Left ventricle myocardium inferior (tissue), 1 donor: ENCODE measurements at regions not wholly inside any gene's neighbourhood (a gene's known extent, or its start where the extent isn't known, plus 50 kb on each side); places are given as distances from the start of the nearest gene placed in this dataset.

Experiments used
- DNase-seq: peaks from one replicate; pipeline ENCODE4 v3.0.0-alpha.2; 2020
- H3K27ac ChIP-seq: fragments of 200-600 bp; replicated peaks from 2 replicates; pipeline ENCODE4 v1.8.0; 2021
- H3K27me3 ChIP-seq: fragments of 200-600 bp; 2 replicates; pipeline ENCODE4 v1.8.0; 2021; ENCODE audit warnings: low read depth
- H3K36me3 ChIP-seq: fragments of 200-600 bp; 2 replicates; pipeline ENCODE4 v1.8.0; 2021
- H3K4me1 ChIP-seq: fragments of 200-600 bp; 2 replicates; pipeline ENCODE4 v1.8.0; 2021
- H3K4me3 ChIP-seq: fragments of 200-600 bp; 2 replicates; pipeline ENCODE4 v1.8.0; 2021; ENCODE audit warnings: mild to moderate bottlenecking, moderate library complexity
- H3K9me3 ChIP-seq: fragments of 200-600 bp; replicated peaks from 2 replicates; pipeline ENCODE4 v1.8.0; 2021
- intact Hi-C: fragments of 100-400 bp; cut with micrococcal nuclease; formaldehyde crosslinking; loops from one replicate; pipeline ENCODE4 v1.11.0; 2022
- TF ChIP-seq, protein P1 (sequence below): fragments of 200-600 bp; IDR thresholded peaks from 2 replicates; pipeline ENCODE4 v1.8.0; 2021; ENCODE audit warnings: antibody characterized with exemption, mild to moderate bottlenecking, borderline replicate concordance
- donor health status: DM: no; HTN: yes; CAD: no; lungs with severe emphysema.

DNA sequence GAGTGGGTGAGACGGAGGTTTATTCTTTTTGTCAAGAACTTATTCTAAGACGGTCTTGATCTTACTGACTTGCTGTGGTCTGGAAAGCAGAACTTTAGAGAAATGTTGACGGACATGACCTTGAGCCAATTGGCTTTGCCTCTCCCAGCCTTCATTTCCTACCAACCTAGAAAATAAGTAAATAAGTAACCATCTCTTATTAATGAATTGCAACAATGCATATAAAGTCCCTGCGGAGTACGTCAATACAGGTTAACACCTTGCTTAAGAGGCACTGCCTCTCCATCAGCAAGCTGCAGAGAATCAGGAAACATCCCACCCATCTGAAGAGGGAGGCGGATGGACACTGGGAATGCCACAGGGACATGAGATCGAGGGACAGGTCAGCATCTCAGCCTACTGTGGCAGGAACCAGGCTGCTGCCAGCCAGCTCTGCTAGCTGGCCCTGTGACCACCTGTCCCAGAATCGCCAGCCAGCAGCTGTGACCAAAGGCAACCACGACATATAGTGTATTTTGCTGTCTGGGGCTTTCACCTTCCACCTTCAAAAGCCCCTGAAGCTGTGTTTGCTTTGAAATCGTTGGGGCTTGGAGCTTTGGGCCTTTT lies 208.3 kb downstream of the BCL11B start:
- DNase-seq = no peak
- intact Hi-C loops = no loop called here
- no peak overlapping the region for H3K4me3 ChIP-seq
- TF ChIP-seq, protein P1, sequence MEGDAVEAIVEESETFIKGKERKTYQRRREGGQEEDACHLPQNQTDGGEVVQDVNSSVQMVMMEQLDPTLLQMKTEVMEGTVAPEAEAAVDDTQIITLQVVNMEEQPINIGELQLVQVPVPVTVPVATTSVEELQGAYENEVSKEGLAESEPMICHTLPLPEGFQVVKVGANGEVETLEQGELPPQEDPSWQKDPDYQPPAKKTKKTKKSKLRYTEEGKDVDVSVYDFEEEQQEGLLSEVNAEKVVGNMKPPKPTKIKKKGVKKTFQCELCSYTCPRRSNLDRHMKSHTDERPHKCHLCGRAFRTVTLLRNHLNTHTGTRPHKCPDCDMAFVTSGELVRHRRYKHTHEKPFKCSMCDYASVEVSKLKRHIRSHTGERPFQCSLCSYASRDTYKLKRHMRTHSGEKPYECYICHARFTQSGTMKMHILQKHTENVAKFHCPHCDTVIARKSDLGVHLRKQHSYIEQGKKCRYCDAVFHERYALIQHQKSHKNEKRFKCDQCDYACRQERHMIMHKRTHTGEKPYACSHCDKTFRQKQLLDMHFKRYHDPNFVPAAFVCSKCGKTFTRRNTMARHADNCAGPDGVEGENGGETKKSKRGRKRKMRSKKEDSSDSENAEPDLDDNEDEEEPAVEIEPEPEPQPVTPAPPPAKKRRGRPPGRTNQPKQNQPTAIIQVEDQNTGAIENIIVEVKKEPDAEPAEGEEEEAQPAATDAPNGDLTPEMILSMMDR = no peak
- H3K27me3 ChIP-seq = peaks cover 27% of the 10 kb centered on the region
- no peak overlapping the region for H3K27ac ChIP-seq
- H3K9me3 ChIP-seq = no peaks in the 10 kb centered on the region
- H3K36me3 ChIP-seq = no peaks in the 10 kb centered on the region
- H3K4me1 ChIP-seq = no peaks in the 10 kb centered on the region

- Histone ChIP-seq H3K4me3 (no peak overlapping the region), H3K27me3 (peaks cover 27% of the 10 kb centered on the region), H3K36me3 (no peaks in the 10 kb centered on the region), H3K9me3 (peaks cover 6% of the 10 kb centered on the region), H3K27ac (no peak overlapping the region), H3K4me1 (no peaks in the 10 kb centered on the region)
- intact Hi-C loops = no loop called here
- no peak for DNase-seq
- TF ChIP-seq, protein P1 = no peak
Measured at GRCh38 chr14:99064262-99064954, 207.6 kb downstream of the BCL11B start.

DNA sequence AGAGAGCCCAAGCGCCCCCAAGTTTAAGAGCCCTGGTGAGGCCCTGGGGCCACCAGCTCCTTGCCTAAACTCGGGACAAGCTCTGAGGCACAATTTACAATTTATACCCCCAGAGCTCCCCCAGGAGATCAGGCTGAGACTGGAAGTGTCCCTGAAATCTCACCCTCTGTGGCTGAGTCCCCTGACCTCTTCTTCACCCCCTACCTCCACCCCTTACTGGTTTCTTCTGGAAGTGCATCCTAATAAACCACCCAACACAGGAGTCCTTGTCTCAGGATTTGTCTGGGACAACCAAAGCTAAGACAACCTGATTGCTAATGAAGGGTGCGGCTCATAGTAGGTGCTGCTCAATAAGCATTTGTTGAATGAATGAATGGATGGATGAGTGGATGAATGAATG lies 206.4 kb downstream of the BCL11B start:
- peaks cover 27% of the 10 kb centered on the region for H3K27me3 ChIP-seq
- DNase-seq = no peak
- TF ChIP-seq, protein P1 = no peak
- no peak overlapping the region for H3K27ac ChIP-seq
- H3K36me3 ChIP-seq = no peaks in the 10 kb centered on the region
- no peak overlapping the region for H3K4me3 ChIP-seq
- H3K4me1 ChIP-seq = no peaks in the 10 kb centered on the region
- peaks cover 11% of the 10 kb centered on the region for H3K9me3 ChIP-seq
- intact Hi-C loops = no loop called here

- no peak for DNase-seq
- Histone ChIP-seq H3K27ac (no peak overlapping the region), H3K4me3 (no peak overlapping the region), H3K4me1 (no peaks in the 10 kb centered on the region), H3K27me3 (peaks cover 24% of the 10 kb centered on the region), H3K9me3 (peaks cover 19% of the 10 kb centered on the region), H3K36me3 (no peaks in the 10 kb centered on the region)
- TF ChIP-seq, protein P1 = no peak
- intact Hi-C loops = no loop called here
Measured at GRCh38 chr14:99066378-99066777, 205.6 kb downstream of the BCL11B start.

DNA sequence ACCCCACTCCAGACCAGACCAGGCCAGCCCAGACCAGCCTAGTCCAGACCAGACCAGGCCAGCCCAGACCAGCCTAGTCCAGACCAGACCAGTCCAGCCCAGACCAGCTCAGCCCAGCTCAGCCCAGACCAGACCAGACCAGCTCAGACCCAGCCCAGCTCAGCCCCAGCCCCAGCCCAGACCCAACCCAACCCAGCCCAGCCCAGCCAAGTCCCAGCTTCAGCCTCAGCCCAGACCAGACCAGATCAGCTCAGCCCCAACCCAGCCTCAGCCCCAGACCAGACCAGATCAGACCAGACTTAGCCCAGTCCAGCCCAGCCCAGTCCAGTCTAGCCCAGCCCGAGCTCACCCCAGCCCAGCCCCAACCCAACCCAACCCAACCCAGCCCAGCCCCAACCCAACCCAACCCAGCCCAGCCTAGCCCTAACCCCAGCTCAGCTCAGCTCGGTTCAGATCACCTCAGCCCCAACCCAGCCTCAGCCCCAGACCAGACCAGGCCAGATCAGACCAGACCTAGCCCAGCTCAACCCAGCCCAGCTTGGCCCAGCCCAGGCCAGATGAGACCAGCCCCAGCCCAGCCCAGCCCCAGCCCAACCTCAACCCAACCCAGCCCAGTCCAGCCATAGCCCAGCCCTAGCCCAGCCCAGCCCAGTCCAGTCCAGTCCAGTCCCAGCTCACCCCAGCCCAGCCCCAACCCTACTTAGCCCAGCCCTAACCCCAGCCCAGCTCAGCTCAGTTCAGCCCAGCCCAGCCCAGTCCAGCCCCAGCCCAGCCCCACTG lies 204.7 kb downstream of the BCL11B start:
- TF ChIP-seq, protein P1 = no peak

More for the DNA sequence above, 204.7 kb downstream of the BCL11B start:
- Histone ChIP-seq H3K4me1 (no peaks in the 10 kb centered on the region), H3K4me3 (no peak overlapping the region), H3K27me3 (peaks cover 18% of the 10 kb centered on the region), H3K36me3 (no peaks in the 10 kb centered on the region), H3K27ac (no peak overlapping the region), H3K9me3 (peaks cover 22% of the 10 kb centered on the region)
- DNase-seq = no peak
- intact Hi-C loops = no loop called here
